ENCODE measurements at regions not wholly inside any gene's neighbourhood (a gene's known extent, or its start where the extent isn't known, plus 50 kb on each side); places are given as distances from the start of the nearest gene placed in this dataset.

GRCh38 chr3:76908156-76908555, 131.7 kb upstream of the ROBO2 start:
- DNase-seq (ENCODE audit: low spot score), result no peak

- no peak for DNase-seq (ENCODE audit: low spot score)
Observed at GRCh38 chr3:76912841-76913383, 127.0 kb upstream of the ROBO2 start.

- DNase-seq (ENCODE audit: low spot score), result no peak
Observed at GRCh38 chr3:76917436-76917835, 122.5 kb upstream of the ROBO2 start.

- DNase-seq (ENCODE audit: low spot score), result no peak
Observed at GRCh38 chr3:76920511-76920910, 119.4 kb upstream of the ROBO2 start.

- no peak for DNase-seq (ENCODE audit: low spot score)
Observed at GRCh38 chr3:76923485-76923884, 116.4 kb upstream of the ROBO2 start.

- no peak for DNase-seq (ENCODE audit: low spot score)
Observed at GRCh38 chr3:76930712-76931111, 109.2 kb upstream of the ROBO2 start.

- no peak for DNase-seq (ENCODE audit: low spot score)
Observed at GRCh38 chr3:76933245-76933644, 106.7 kb upstream of the ROBO2 start.

- no peak for DNase-seq (ENCODE audit: low spot score)
Observed at GRCh38 chr3:76938962-76939361, 100.9 kb upstream of the ROBO2 start.

- no peak for DNase-seq (ENCODE audit: low spot score)
Observed at GRCh38 chr3:76940181-76940770, 99.6 kb upstream of the ROBO2 start.

GRCh38 chr3:76941376-76941775, 98.5 kb upstream of the ROBO2 start:
- no peak for DNase-seq (ENCODE audit: low spot score)

- DNase-seq (ENCODE audit: low spot score), result no peak
Observed at GRCh38 chr3:76942101-76942500, 97.8 kb upstream of the ROBO2 start.

- DNase-seq (ENCODE audit: low spot score), result no peak
Observed at GRCh38 chr3:76943058-76943457, 96.8 kb upstream of the ROBO2 start.

GRCh38 chr3:76943671-76944070, 96.2 kb upstream of the ROBO2 start:
- DNase-seq (ENCODE audit: low spot score), result no peak

GRCh38 chr3:76949033-76949432, 90.9 kb upstream of the ROBO2 start:
- DNase-seq (ENCODE audit: low spot score), result no peak

- no peak for DNase-seq (ENCODE audit: low spot score)
Observed at GRCh38 chr3:76949462-76949861, 90.4 kb upstream of the ROBO2 start.

GRCh38 chr3:76950590-76950989, 89.3 kb upstream of the ROBO2 start:
- no peak for DNase-seq (ENCODE audit: low spot score)

- DNase-seq (ENCODE audit: low spot score), result no peak
Observed at GRCh38 chr3:76954412-76954811, 85.5 kb upstream of the ROBO2 start.

- no peak for DNase-seq (ENCODE audit: low spot score)
Observed at GRCh38 chr3:76958274-76958673, 81.6 kb upstream of the ROBO2 start.

GRCh38 chr3:76958861-76959260, 81.0 kb upstream of the ROBO2 start:
- DNase-seq (ENCODE audit: low spot score), result no peak

- DNase-seq (ENCODE audit: low spot score), result no peak
Observed at GRCh38 chr3:76961284-76961683, 78.6 kb upstream of the ROBO2 start.

GRCh38 chr3:76965122-76965725, 74.7 kb upstream of the ROBO2 start:
- DNase-seq (ENCODE audit: low spot score), result no peak

- no peak for DNase-seq (ENCODE audit: low spot score)
Observed at GRCh38 chr3:76969471-76969870, 70.4 kb upstream of the ROBO2 start.

- DNase-seq (ENCODE audit: low spot score), result no peak
Observed at GRCh38 chr3:76969996-76970615, 69.8 kb upstream of the ROBO2 start.
